Endothelial cell of umbilical vein (primary cell): ENCODE measurements at regions not wholly inside any gene's neighbourhood (a gene's known extent, or its start where the extent isn't known, plus 50 kb on each side); places are given as distances from the start of the nearest gene placed in this dataset.

Experiments
- BruUV-seq: library from RNA; stranded (reverse); fragments of 400-500 nt; replicated peaks from 2 replicates; lab custom pipeline; 2021; lab: Mats Ljungman, UMichigan
- CTCF ChIA-PET: fragments of 300-600, 350-600 bp; sonication (Branson Sonifier 250); formaldehyde crosslinking; loops from one replicate; lab custom pipeline; 2021; ENCODE audit warnings: antibody characterized with exemption, inconsistent platforms; lab: Charles Lee
- POLR2A ChIA-PET: fragments of 300-600, 350-600 bp; sonication (Branson Sonifier 250); formaldehyde crosslinking; loops from one replicate; lab custom pipeline; 2021; ENCODE audit warnings: antibody characterized with exemption, inconsistent platforms; lab: Charles Lee
- DNase-seq: peaks from one replicate; pipeline ENCODE4 v3.0.0-alpha.2; 2011; ENCODE audit warnings: low read depth, low spot score
- FAIRE-seq: peaks from 2 replicates; lab custom pipeline; 2011; peaks lifted over from hg19 to GRCh38; lab: Jason Lieb, UNC
- H2AFZ ChIP-seq: 2 replicates; pipeline ENCODE4 v1.6.0; 2012; ENCODE audit warnings: low read depth, low read length, control low read depth, inconsistent platforms
- H3K27ac ChIP-seq: 2 replicates; pipeline ENCODE4 v1.5.1; 2011; ENCODE audit warnings: low read depth, mild to moderate bottlenecking, control low read depth, low read length, moderate library complexity; ENCODE audit not compliant: insufficient read depth
- H3K27me3 ChIP-seq, 2 experiments: 2 replicates each; pipeline versions ENCODE4 v1.6.0 to v1.6.1; 2011; ENCODE audit warnings: low read length in 2 of 2, mixed read lengths in 1 of 2; ENCODE audit not compliant: control insufficient read depth in 2 of 2, insufficient read depth in 2 of 2
- H3K36me3 ChIP-seq, 2 experiments: 2 replicates in 1 of 2; 3 replicates in 1 of 2; pipeline ENCODE4 v1.5.1; 2011; ENCODE audit warnings: low read length in 2 of 2, mild to moderate bottlenecking in 1 of 2, moderate library complexity in 1 of 2; ENCODE audit not compliant: control insufficient read depth in 2 of 2, insufficient read depth in 2 of 2; ENCODE audit errors: extremely low read depth in 1 of 2
- H3K4me1 ChIP-seq: 3 replicates; pipeline ENCODE4 v1.5.1; 2011; ENCODE audit warnings: mild to moderate bottlenecking, low read length; ENCODE audit not compliant: control insufficient read depth, insufficient read depth; ENCODE audit errors: extremely low read depth
- H3K4me2 ChIP-seq: 2 replicates; pipeline ENCODE4 v1.6.1; 2011; ENCODE audit warnings: low read length, control low read depth, mixed read lengths; ENCODE audit not compliant: insufficient read depth
- H3K4me3 ChIP-seq, 3 experiments: fragments of 200-600 bp in 1 of 3; sonication (generic), shearing (Covaris generic) in 1 of 3; replicated peaks in 1 of 3; 2 replicates each; pipeline ENCODE4 v1.5.1; 2011 to 2016; ENCODE audit warnings: control low read depth in 3 of 3, low read length in 3 of 3, mild to moderate bottlenecking in 2 of 3, inconsistent platforms in 1 of 3, low read depth in 1 of 3, moderate library complexity in 1 of 3; ENCODE audit not compliant: insufficient read depth in 1 of 3
- H3K79me2 ChIP-seq: 2 replicates; pipeline ENCODE4 v1.6.0; 2012; ENCODE audit warnings: low read length, inconsistent platforms; ENCODE audit not compliant: control insufficient read depth, insufficient read depth
- H3K9ac ChIP-seq: replicated peaks from 2 replicates; pipeline ENCODE3; 2011; ENCODE audit warnings: low read length, control low read depth; ENCODE audit not compliant: insufficient read depth; ENCODE audit errors: extremely low read depth
- H3K9me1 ChIP-seq: replicated peaks from 3 replicates; pipeline ENCODE4 v1.6.0; 2011; ENCODE audit warnings: mild to moderate bottlenecking, low read length; ENCODE audit not compliant: control insufficient read depth, insufficient read depth; ENCODE audit errors: extremely low read depth
- H3K9me3 ChIP-seq: replicated peaks from 2 replicates; pipeline ENCODE4 v1.5.1; 2012; ENCODE audit warnings: low read length, inconsistent platforms; ENCODE audit not compliant: control insufficient read depth, insufficient read depth
- H4K20me1 ChIP-seq: replicated peaks from 2 replicates; pipeline ENCODE3; 2011; ENCODE audit warnings: mild to moderate bottlenecking, low read length; ENCODE audit not compliant: control insufficient read depth, insufficient read depth; ENCODE audit errors: extremely low read depth
- EZH2 ChIP-seq: IDR thresholded peaks from 2 replicates; pipeline ENCODE4 v1.6.1; 2012; ENCODE audit warnings: borderline replicate concordance, low read depth, mild to moderate bottlenecking, moderate library complexity, low read length, inconsistent platforms; ENCODE audit not compliant: severe bottlenecking
- FOS ChIP-seq: IDR thresholded peaks from 2 replicates; pipeline ENCODE4 v1.6.1; 2011; ENCODE audit warnings: mild to moderate bottlenecking, low read length, moderate library complexity, borderline replicate concordance; ENCODE audit not compliant: insufficient read depth
- GATA2 ChIP-seq: IDR thresholded peaks from 2 replicates; pipeline ENCODE4 v1.7.0; 2011; ENCODE audit warnings: low read depth, mild to moderate bottlenecking, moderate library complexity, mixed read lengths, low read length; ENCODE audit not compliant: insufficient read length, insufficient read depth
- JUN ChIP-seq: IDR thresholded peaks from 2 replicates; pipeline ENCODE4 v1.6.1; 2011; ENCODE audit warnings: borderline replicate concordance, low read depth; ENCODE audit not compliant: insufficient read length, insufficient read depth
- MYC ChIP-seq: IDR thresholded peaks from one replicate; pipeline ENCODE4 v1.6.1; 2011; ENCODE audit warnings: mild to moderate bottlenecking, low read depth, low read length
- POLR2A ChIP-seq: IDR thresholded peaks from 2 replicates; pipeline ENCODE4 v1.6.1; 2012; ENCODE audit warnings: low read depth, mild to moderate bottlenecking, control low read depth, low read length
- POLR2AphosphoS5 ChIP-seq: IDR thresholded peaks from 2 replicates; pipeline ENCODE4 v1.6.1; 2012; ENCODE audit warnings: low read depth, mild to moderate bottlenecking, control low read depth, low read length, moderate library complexity; ENCODE audit not compliant: insufficient read depth
- dilution Hi-C: fragments of 300-500 bp; cut with MboI; formaldehyde crosslinking; loops from one replicate; pipeline ENCODE4 v1.15.0; 2019; ENCODE audit warnings: low sequenced_read_pairs; ENCODE audit not compliant: extremely low pct_ligation_motif_present
- intact Hi-C: fragments of 100-400 bp; cut with micrococcal nuclease; formaldehyde crosslinking; loops from one replicate; pipeline ENCODE4 v1.10.0; 2022
- TF ChIP-seq, protein P1 (sequence below): IDR thresholded peaks from 2 replicates; pipeline ENCODE4 v1.6.1; 2011; ENCODE audit not compliant: insufficient read depth, insufficient read length
- TF ChIP-seq, protein P2 (sequence below), 2 donors: IDR thresholded peaks; 1 replicate in 1 of 2; 2 replicates in 1 of 2; pipeline ENCODE4 v1.5.1; 2011; ENCODE audit warnings: low read length in 2 of 2, mild to moderate bottlenecking in 2 of 2, moderate library complexity in 2 of 2, control low read depth in 1 of 2, inconsistent platforms in 1 of 2, low read depth in 1 of 2; ENCODE audit not compliant: insufficient read depth in 1 of 2; ENCODE audit errors: extremely low read depth in 1 of 2

- intact Hi-C loops: no loop called here
- Histone ChIP-seq H3K9ac (no peak overlapping the region), H3K27ac (no peak overlapping the region), H3K9me1 (no peaks in the 10 kb centered on the region), H3K79me2 (no peaks in the 10 kb centered on the region), H3K4me3 (no peak overlapping the region), H3K9me3 (no peaks in the 10 kb centered on the region), H2AFZ (no peak overlapping the region), H3K27me3 (peaks cover 44 to 54% of the 10 kb centered on the region in 2 experiments), H3K4me2 (no peak overlapping the region), H4K20me1 (no peaks in the 10 kb centered on the region), H3K36me3 (no peaks in the 10 kb centered on the region), H3K4me1 (peaks cover 8% of the 10 kb centered on the region)
- TF ChIP-seq MYC: no peak
- TF ChIP-seq JUN: no peak
- TF ChIP-seq GATA2: no peak
- no peak for TF ChIP-seq FOS
- TF ChIP-seq EZH2: no peak
- TF ChIP-seq, protein P1, sequence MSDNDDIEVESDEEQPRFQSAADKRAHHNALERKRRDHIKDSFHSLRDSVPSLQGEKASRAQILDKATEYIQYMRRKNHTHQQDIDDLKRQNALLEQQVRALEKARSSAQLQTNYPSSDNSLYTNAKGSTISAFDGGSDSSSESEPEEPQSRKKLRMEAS: no peak
- TF ChIP-seq POLR2A: no peak
- TF ChIP-seq, protein P2, sequence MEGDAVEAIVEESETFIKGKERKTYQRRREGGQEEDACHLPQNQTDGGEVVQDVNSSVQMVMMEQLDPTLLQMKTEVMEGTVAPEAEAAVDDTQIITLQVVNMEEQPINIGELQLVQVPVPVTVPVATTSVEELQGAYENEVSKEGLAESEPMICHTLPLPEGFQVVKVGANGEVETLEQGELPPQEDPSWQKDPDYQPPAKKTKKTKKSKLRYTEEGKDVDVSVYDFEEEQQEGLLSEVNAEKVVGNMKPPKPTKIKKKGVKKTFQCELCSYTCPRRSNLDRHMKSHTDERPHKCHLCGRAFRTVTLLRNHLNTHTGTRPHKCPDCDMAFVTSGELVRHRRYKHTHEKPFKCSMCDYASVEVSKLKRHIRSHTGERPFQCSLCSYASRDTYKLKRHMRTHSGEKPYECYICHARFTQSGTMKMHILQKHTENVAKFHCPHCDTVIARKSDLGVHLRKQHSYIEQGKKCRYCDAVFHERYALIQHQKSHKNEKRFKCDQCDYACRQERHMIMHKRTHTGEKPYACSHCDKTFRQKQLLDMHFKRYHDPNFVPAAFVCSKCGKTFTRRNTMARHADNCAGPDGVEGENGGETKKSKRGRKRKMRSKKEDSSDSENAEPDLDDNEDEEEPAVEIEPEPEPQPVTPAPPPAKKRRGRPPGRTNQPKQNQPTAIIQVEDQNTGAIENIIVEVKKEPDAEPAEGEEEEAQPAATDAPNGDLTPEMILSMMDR (IDR thresholded peaks at IDR 0.05; ENCODE audit: extremely low read depth in 1 of 2, insufficient read depth in 1 of 2, low read depth in 1 of 2, low read length in 2 of 2): no peak
- TF ChIP-seq POLR2AphosphoS5: no peak
- no peak for DNase-seq
- FAIRE-seq: no peak
- ChIA-PET POLR2A (no interaction called here), CTCF (interaction anchor here (1.0 kb wide), 1 partner anchor 41 kb away, joined by 3 read pairs; no protein-coding TSS in a partner anchor)
- no TSS peak for BruUV-seq
- dilution Hi-C loops: no loop called here
Observed at GRCh38 chr5:77847129-77847460, 71.0 kb upstream of the TBCA start.
